HCT116 (cell line): ENCODE measurements at regions not wholly inside any gene's neighbourhood (a gene's known extent, or its start where the extent isn't known, plus 50 kb on each side); places are given as distances from the start of the nearest gene placed in this dataset.

ENCODE experiments used
- ATAC-seq: fragments of 200-7000 bp; cut with Tn5 transposase; 2 replicates; pipeline ENCODE4 v1.9.1; 2020; ENCODE audit warnings: mild to moderate bottlenecking, moderate library complexity
- BruUV-seq: library from RNA; stranded (reverse); fragments of 400-500 nt; replicated peaks from 2 replicates; lab custom pipeline; 2021; lab: Mats Ljungman, UMichigan
- CTCF ChIA-PET: fragments of 300-600 bp; sonication (Branson Sonifier 250); formaldehyde crosslinking; loops from one replicate; lab custom pipeline; 2021; ENCODE audit warnings: antibody characterized with exemption; lab: Charles Lee
- POLR2A ChIA-PET: fragments of 300-600, 350-600 bp; sonication (Branson Sonifier 250); formaldehyde crosslinking; loops from one replicate; lab custom pipeline; 2021; ENCODE audit warnings: antibody characterized with exemption; lab: Charles Lee
- RAD21 ChIA-PET, 2 experiments: fragments of 300-600 bp; sonication (Branson Sonifier 250); formaldehyde crosslinking; loops; one replicate each; lab custom pipeline; 2023; ENCODE audit warnings: low total read pairs in 2 of 2; ENCODE audit not compliant: uncharacterized antibody in 2 of 2, unreplicated experiment in 2 of 2, low non-redundant PET in 1 of 2; lab: Charles Lee
- DNase-seq: peaks from one replicate; pipeline ENCODE4 v3.0.0-alpha.2; 2010; ENCODE audit warnings: low read depth, low spot score
- H2AFZ ChIP-seq: fragments of 200-600 bp; shearing (Covaris generic), sonication (generic); 2 replicates; pipeline ENCODE4 v1.6.1; 2017; ENCODE audit warnings: low read depth, mixed run types, mixed read lengths, antibody characterized with exemption, low read length; ENCODE audit not compliant: poor library complexity, severe bottlenecking
- H3K27ac ChIP-seq: 2 replicates; pipeline ENCODE4 v1.5.1; 2012; ENCODE audit warnings: low read depth, low read length
- H3K27me3 ChIP-seq: fragments of 200-600 bp; sonication (generic); 2 replicates; pipeline ENCODE4 v1.6.1; 2016; ENCODE audit warnings: mixed run types, low read length, mixed read lengths; ENCODE audit not compliant: insufficient read depth
- H3K36me3 ChIP-seq, 2 experiments: fragments of 200-500 bp in 1 of 2; fragments of 200-600 bp in 1 of 2; sonication (Bioruptor generic) in 1 of 2; sonication (generic) in 1 of 2; 2 replicates each; pipeline versions ENCODE4 v1.5.1 to v1.6.1; 2014 to 2016; ENCODE audit warnings: low read length in 2 of 2, inconsistent platforms in 1 of 2, mixed read lengths in 1 of 2, mixed run types in 1 of 2; ENCODE audit not compliant: insufficient read depth in 2 of 2, control insufficient read depth in 1 of 2
- H3K4me1 ChIP-seq, 2 experiments: fragments of 200-600 bp in 1 of 2; sonication (generic) in 1 of 2; 2 replicates each; pipeline versions ENCODE4 v1.5.1 to v1.6.1; 2012 to 2017; ENCODE audit warnings: low read length in 2 of 2, inconsistent platforms in 1 of 2, mild to moderate bottlenecking in 1 of 2, mixed read lengths in 1 of 2, mixed run types in 1 of 2, moderate library complexity in 1 of 2; ENCODE audit not compliant: insufficient read depth in 2 of 2, control insufficient read depth in 1 of 2
- H3K4me2 ChIP-seq: fragments of 200-600 bp; sonication (generic); 2 replicates; pipeline ENCODE4 v1.6.1; 2017; ENCODE audit warnings: mixed run types, low read length, mixed read lengths
- H3K4me3 ChIP-seq, 2 experiments: fragments of 200-600 bp in 1 of 2; sonication (generic) in 1 of 2; replicated peaks in 1 of 2; 2 replicates each; pipeline ENCODE4 v1.5.1; 2011 to 2016; ENCODE audit warnings: low read length in 2 of 2, control low read depth in 1 of 2, low read depth in 1 of 2, mild to moderate bottlenecking in 1 of 2, mixed read lengths in 1 of 2, mixed run types in 1 of 2
- H3K79me2 ChIP-seq: fragments of 200-600 bp; sonication (generic); 2 replicates; pipeline ENCODE4 v1.6.1; 2017; ENCODE audit warnings: mild to moderate bottlenecking, mixed run types, low read length, moderate library complexity, mixed read lengths; ENCODE audit not compliant: insufficient read depth
- H3K9ac ChIP-seq: fragments of 200-600 bp; sonication (generic); 2 replicates; pipeline ENCODE4 v1.6.1; 2016; ENCODE audit warnings: low read length, mixed read lengths
- H3K9me2 ChIP-seq: fragments of 200-600 bp; sonication (generic), shearing (Covaris generic); 2 replicates; pipeline ENCODE4 v1.6.1; 2017; ENCODE audit warnings: mixed run types, mild to moderate bottlenecking, moderate library complexity; ENCODE audit not compliant: insufficient read depth
- H3K9me3 ChIP-seq, 2 experiments: fragments of 200-500 bp in 1 of 2; fragments of 200-600 bp in 1 of 2; sonication (Bioruptor generic) in 1 of 2; sonication (generic) in 1 of 2; 2 replicates each; pipeline ENCODE4 v1.6.1; 2014 to 2017; ENCODE audit warnings: low read length in 2 of 2, mixed read lengths in 2 of 2, inconsistent platforms in 1 of 2, low read depth in 1 of 2, mild to moderate bottlenecking in 1 of 2, mixed run types in 1 of 2, moderate library complexity in 1 of 2; ENCODE audit not compliant: control insufficient read depth in 1 of 2, insufficient read depth in 1 of 2
- H4K20me1 ChIP-seq: fragments of 200-600 bp; sonication (generic), shearing (Covaris generic); 2 replicates; pipeline ENCODE4 v1.6.1; 2017; ENCODE audit warnings: mixed run types, mild to moderate bottlenecking, moderate library complexity; ENCODE audit not compliant: insufficient read depth
- CBX3 ChIP-seq: IDR thresholded peaks from 2 replicates; pipeline ENCODE4 v1.6.1; 2012; ENCODE audit warnings: low read depth
- CTCF ChIP-seq, 3 experiments: fragments of 200-600 bp in 1 of 3; sonication (generic) in 1 of 3; IDR thresholded peaks in 2 of 3; conservative IDR thresholded peaks in 1 of 3; 2 replicates each; pipeline ENCODE4 v1.5.1; 2012 to 2017; ENCODE audit warnings: low read depth in 2 of 3, low read length in 2 of 3, antibody characterized with exemption in 1 of 3, borderline replicate concordance in 1 of 3, control low read depth in 1 of 3, mild to moderate bottlenecking in 1 of 3, mixed read lengths in 1 of 3, mixed run types in 1 of 3, moderate library complexity in 1 of 3; ENCODE audit not compliant: insufficient read depth in 1 of 3
- EGR1 ChIP-seq: IDR thresholded peaks from 2 replicates; pipeline ENCODE4 v1.6.1; 2012; ENCODE audit warnings: low read depth
- EZH2 ChIP-seq: fragments of 200-600 bp; sonication (generic); IDR thresholded peaks from 2 replicates; pipeline ENCODE4 v1.6.1; 2017; ENCODE audit warnings: antibody characterized with exemption, mixed run types
- EZH2phosphoT487 ChIP-seq: fragments of 200-600 bp; IDR thresholded peaks from 2 replicates; pipeline ENCODE4 v1.6.1; 2018; ENCODE audit warnings: antibody characterized with exemption, borderline replicate concordance
- FOSL1 ChIP-seq: IDR thresholded peaks from 2 replicates; pipeline ENCODE4 v1.6.1; 2012; ENCODE audit warnings: low read depth
- JUND ChIP-seq: IDR thresholded peaks from 2 replicates; pipeline ENCODE4 v1.6.1; 2012
- MAX ChIP-seq: IDR thresholded peaks from 2 replicates; pipeline ENCODE4 v1.6.1; 2012
- POLR2AphosphoS5 ChIP-seq: IDR thresholded peaks from 2 replicates; pipeline ENCODE4 v1.6.1; 2011; ENCODE audit warnings: mild to moderate bottlenecking, low read depth, low read length, moderate library complexity
- RAD21 ChIP-seq: IDR thresholded peaks from 2 replicates; pipeline ENCODE4 v1.6.1; 2012; ENCODE audit warnings: low read depth, mild to moderate bottlenecking
- SIN3A ChIP-seq: IDR thresholded peaks from 2 replicates; pipeline ENCODE4 v1.6.1; 2012; ENCODE audit warnings: low read depth
- SRF ChIP-seq: IDR thresholded peaks from 2 replicates; pipeline ENCODE4 v1.6.1; 2012; ENCODE audit warnings: low read depth
- TCF7L2 ChIP-seq: IDR thresholded peaks from 2 replicates; pipeline ENCODE4 v1.7.0; 2011; ENCODE audit warnings: borderline replicate concordance, inconsistent platforms; ENCODE audit not compliant: insufficient read depth, insufficient read length; ENCODE audit errors: extremely low read depth
- YY1 ChIP-seq: IDR thresholded peaks from 2 replicates; pipeline ENCODE4 v1.6.1; 2011; ENCODE audit warnings: low read length, low read depth, moderate library complexity, mild to moderate bottlenecking; ENCODE audit not compliant: insufficient replicate concordance; ENCODE audit errors: extremely low read depth
- ZBTB33 ChIP-seq: IDR thresholded peaks from 2 replicates; pipeline ENCODE4 v1.6.1; 2011; ENCODE audit warnings: mild to moderate bottlenecking, low read length, moderate library complexity; ENCODE audit not compliant: insufficient replicate concordance; ENCODE audit errors: extremely low read depth
- ZNF274 ChIP-seq: fragments of 200-500 bp; sonication (Bioruptor generic); IDR thresholded peaks from 2 replicates; pipeline ENCODE4 v1.6.1; 2014; ENCODE audit warnings: mild to moderate bottlenecking, low read depth, low read length, inconsistent platforms
- intact Hi-C: fragments of 100-400 bp; cut with micrococcal nuclease; formaldehyde crosslinking; loops from 2 replicates; pipeline ENCODE4 v1.10.0; 2022

- intact Hi-C loops = no loop called here
- no peak for ATAC-seq
- peaks cover 8% of the 10 kb centered on the region; the same call in 1 of the 2 replicates for H3K27me3 ChIP-seq
- RAD21 ChIA-PET = no interaction called here
- no peak overlapping the region for H3K4me2 ChIP-seq
- no peaks in the 10 kb centered on the region for H3K79me2 ChIP-seq
- BruUV-seq = no TSS peak
- H4K20me1 ChIP-seq = no peaks in the 10 kb centered on the region
- CTCF ChIA-PET = no interaction called here
- H3K4me3 ChIP-seq = no peak overlapping the region
- H3K9me3 ChIP-seq = no peaks in the 10 kb centered on the region
- no peaks in the 10 kb centered on the region for H3K4me1 ChIP-seq
- no peak overlapping the region for H2AFZ ChIP-seq
- no peak for TF ChIP-seq TCF7L2
- TF ChIP-seq SIN3A = no peak
- no peak for TF ChIP-seq MAX
- TF ChIP-seq POLR2AphosphoS5 = no peak
- TF ChIP-seq ZNF274 = no peak
- no peak for TF ChIP-seq CBX3
- no peak for TF ChIP-seq FOSL1
- no peak for TF ChIP-seq EZH2phosphoT487
- no peak for TF ChIP-seq JUND
- TF ChIP-seq, all 23 proteins: peak for 0
- POLR2A ChIA-PET = no interaction called here
- no peaks in the 10 kb centered on the region for H3K36me3 ChIP-seq
- no peak overlapping the region for H3K27ac ChIP-seq
- no peak for DNase-seq
- H3K9me2 ChIP-seq = no peaks in the 10 kb centered on the region
- no peak overlapping the region for H3K9ac ChIP-seq
Observed at GRCh38 chr9:2536511-2536910, 85.1 kb upstream of the VLDLR start.

- Histone ChIP-seq H3K4me1 (no peaks in the 10 kb centered on the region), H3K9me3 (no peaks in the 10 kb centered on the region), H3K4me2 (no peak overlapping the region), H3K79me2 (no peaks in the 10 kb centered on the region), H2AFZ (no peak overlapping the region), H4K20me1 (no peaks in the 10 kb centered on the region), H3K36me3 (no peaks in the 10 kb centered on the region), H3K27ac (no peak overlapping the region), H3K9me2 (no peaks in the 10 kb centered on the region), H3K4me3 (no peak overlapping the region), H3K9ac (no peak overlapping the region), H3K27me3 (peaks cover 18% of the 10 kb centered on the region; the same call in 1 of the 2 replicates)
- no peak for DNase-seq
- intact Hi-C loops = no loop called here
- ChIA-PET RAD21 (no interaction called here), POLR2A (no interaction called here), CTCF (no interaction called here)
- no peak for ATAC-seq
- no peak for TF ChIP-seq MAX
- no peak for TF ChIP-seq YY1
- no peak for TF ChIP-seq ZNF274
- no peak for TF ChIP-seq EZH2phosphoT487
- no peak for TF ChIP-seq ZBTB33
- no peak for TF ChIP-seq EZH2
- no peak for TF ChIP-seq JUND
- no peak for TF ChIP-seq FOSL1
- TF ChIP-seq CTCF (IDR thresholded peaks at IDR 0.05 in 2 of 3, conservative IDR thresholded peaks at IDR 0.05 in 1 of 3; ENCODE audit: borderline replicate concordance in 1 of 3, insufficient read depth in 1 of 3, low read depth in 2 of 3, low read length in 2 of 3) = no peak
- no peak for TF ChIP-seq EGR1
- TF ChIP-seq CBX3 = no peak
- no peak for TF ChIP-seq RAD21
- TF ChIP-seq SRF = no peak
- BruUV-seq = no TSS peak
Observed at GRCh38 chr9:2545881-2546490, 75.6 kb upstream of the VLDLR start.
